ENCODE measurements at regions not wholly inside any gene's neighbourhood (a gene's known extent, or its start where the extent isn't known, plus 50 kb on each side); places are given as distances from the start of the nearest gene placed in this dataset.

GRCh38 chr5:98694902-98695301 lies 78.6 kb upstream of the RGMB start:
- TF ChIP-seq CTCF (conservative IDR thresholded peaks at IDR 0.05) (no peak), ZFX (IDR thresholded peaks at IDR 0.05) (no peak)

All from C4-2B (cell line).